GM12872 (cell line): ENCODE measurements at regions not wholly inside any gene's neighbourhood (a gene's known extent, or its start where the extent isn't known, plus 50 kb on each side); places are given as distances from the start of the nearest gene placed in this dataset.

Source experiments
- CTCF ChIP-seq: IDR thresholded peaks from 3 replicates; pipeline ENCODE4 v1.5.1; 2011; ENCODE audit warnings: low read depth, mild to moderate bottlenecking, low read length, moderate library complexity; ENCODE audit not compliant: insufficient read depth

GRCh38 chr1:113197719-113198330 lies 124.8 kb downstream of the LRIG2 start:
- TF ChIP-seq CTCF, result no peak

- no peak for TF ChIP-seq CTCF
Measured at GRCh38 chr1:113198806-113199205, 125.8 kb downstream of the LRIG2 start.

GRCh38 chr1:113199760-113200455 lies 126.9 kb downstream of the LRIG2 start:
- no peak for TF ChIP-seq CTCF

GRCh38 chr1:113201560-113201959 lies 128.6 kb downstream of the LRIG2 start:
- TF ChIP-seq CTCF, result no peak

- TF ChIP-seq CTCF, result no peak
Measured at GRCh38 chr1:113205980-113206766, 133.2 kb downstream of the LRIG2 start.

GRCh38 chr1:113207019-113207418 lies 134.0 kb downstream of the LRIG2 start:
- no peak for TF ChIP-seq CTCF

- TF ChIP-seq CTCF, result no peak
Measured at GRCh38 chr1:113207457-113207856, 134.5 kb downstream of the LRIG2 start.
